Prostate gland (tissue), 2 donors: ENCODE measurements at regions not wholly inside any gene's neighbourhood (a gene's known extent, or its start where the extent isn't known, plus 50 kb on each side); places are given as distances from the start of the nearest gene placed in this dataset.

Experiments used
- DNase-seq: peaks from one replicate; pipeline ENCODE4 v3.0.0-alpha.2; 2019; ENCODE audit warnings: low spot score
- H3K27ac ChIP-seq, 2 donors: fragments of 200-600 bp; sonication (generic); 2 replicates each; pipeline ENCODE4 v1.5.1; 2017 to 2019
- H3K27me3 ChIP-seq: fragments of 200-600 bp; sonication (generic); replicated peaks from 2 replicates; pipeline ENCODE4 v1.5.1; 2019; ENCODE audit not compliant: insufficient read depth
- H3K36me3 ChIP-seq, 2 donors: fragments of 200-600 bp; sonication (generic); 1 replicate in 1 of 2; 2 replicates in 1 of 2; pipeline versions ENCODE4 v1.5.1 to v1.8.1; 2017 to 2019
- H3K4me1 ChIP-seq: fragments of 200-600 bp; sonication (generic); replicated peaks from 2 replicates; pipeline ENCODE4 v1.5.1; 2019
- H3K4me3 ChIP-seq, 2 donors: fragments of 200-600 bp; sonication (generic); 2 replicates each; pipeline ENCODE4 v1.5.1; 2017 to 2019
- H3K9me3 ChIP-seq: fragments of 200-600 bp; sonication (generic); 2 replicates; pipeline ENCODE4 v1.5.1; 2017
- CTCF ChIP-seq, 4 experiments: fragments of 200-600 bp in 2 of 4; fragments of 450-650 bp in 2 of 4; sonication (generic) in 2 of 4; IDR thresholded peaks; 1 replicate in 3 of 4; 2 replicates in 1 of 4; pipeline ENCODE4 v1.5.1; 2016 to 2019; ENCODE audit warnings: antibody characterized with exemption in 4 of 4, mild to moderate bottlenecking in 2 of 4, moderate library complexity in 2 of 4
- POLR2A ChIP-seq: fragments of 450-650 bp; IDR thresholded peaks from one replicate; pipeline ENCODE4 v1.6.1; 2016; ENCODE audit warnings: antibody characterized with exemption, mild to moderate bottlenecking
- POLR2AphosphoS5 ChIP-seq: sonication (generic); formaldehyde crosslinking; IDR thresholded peaks from one replicate; pipeline ENCODE4 v1.6.1; 2017; ENCODE audit warnings: antibody characterized with exemption
- whole genome bisulfite sequencing: methylation state at CpG from one replicate; pipeline ENCODE4 v1.1.5; 2018; 5-methylcytosine and 5-hydroxymethylcytosine counted together
- intact Hi-C: fragments of 100-400 bp; cut with DNase I; formaldehyde crosslinking; loops from one replicate; pipeline ENCODE4 v1.14.2; 2022

- H3K36me3 ChIP-seq = no peaks in the 10 kb centered on the region
- no peak for DNase-seq
- no peaks in the 10 kb centered on the region for H3K27me3 ChIP-seq
- no peak overlapping the region for H3K4me3 ChIP-seq
- WGBS = 39% methylated on average over 19 of the region's 19 CpGs
- H3K27ac ChIP-seq = no peak overlapping the region
- intact Hi-C loops = no loop called here
- no peaks in the 10 kb centered on the region for H3K4me1 ChIP-seq
- H3K9me3 ChIP-seq = no peaks in the 10 kb centered on the region
- TF ChIP-seq CTCF (IDR thresholded peaks at IDR 0.05) (peak in 3 of 4 experiments; percentile 36 to 44 (median 41)), POLR2AphosphoS5 (no peak)
These were observed 150.6 kb upstream of the ZC3H12A start for GRCh38 chr1:37323486-37324377.

- intact Hi-C loops = no loop called here
- Histone ChIP-seq H3K4me3 (no peak overlapping the region), H3K27ac (no peak overlapping the region), H3K36me3 (no peaks in the 10 kb centered on the region), H3K4me1 (no peaks in the 10 kb centered on the region), H3K27me3 (no peaks in the 10 kb centered on the region), H3K9me3 (no peaks in the 10 kb centered on the region)
- WGBS = 71% methylated on average over 2 of the region's 2 CpGs
- TF ChIP-seq POLR2A = no peak
- DNase-seq = no peak
These were observed 149.4 kb upstream of the ZC3H12A start for GRCh38 chr1:37325010-37325409.

- no peak overlapping the region for H3K27ac ChIP-seq
- TF ChIP-seq CTCF (IDR thresholded peaks at IDR 0.05) (no peak), POLR2A (no peak), POLR2AphosphoS5 (no peak)
- no peak overlapping the region for H3K4me3 ChIP-seq
- no peak for DNase-seq
- no peaks in the 10 kb centered on the region for H3K27me3 ChIP-seq
- no peaks in the 10 kb centered on the region for H3K9me3 ChIP-seq
- H3K36me3 ChIP-seq = no peaks in the 10 kb centered on the region
- WGBS = 52% methylated on average over 11 of the region's 11 CpGs
- intact Hi-C loops = no loop called here
- H3K4me1 ChIP-seq = no peaks in the 10 kb centered on the region
These were observed 148.6 kb upstream of the ZC3H12A start for GRCh38 chr1:37325509-37326437.

- no peak overlapping the region for H3K27ac ChIP-seq
- intact Hi-C loops = no loop called here
- no peaks in the 10 kb centered on the region for H3K9me3 ChIP-seq
- no peaks in the 10 kb centered on the region for H3K27me3 ChIP-seq
- WGBS = 88% methylated on average over 9 of the region's 9 CpGs
- no peak for TF ChIP-seq POLR2A
- no peak for TF ChIP-seq CTCF (IDR thresholded peaks at IDR 0.05)
- DNase-seq = no peak
- no peaks in the 10 kb centered on the region for H3K36me3 ChIP-seq
- H3K4me3 ChIP-seq = no peak overlapping the region
- no peaks in the 10 kb centered on the region for H3K4me1 ChIP-seq
These were observed 142.3 kb upstream of the ZC3H12A start for GRCh38 chr1:37332126-37332525.

- Histone ChIP-seq H3K9me3 (no peaks in the 10 kb centered on the region), H3K36me3 (no peaks in the 10 kb centered on the region), H3K4me1 (no peaks in the 10 kb centered on the region), H3K27ac (no peak overlapping the region), H3K27me3 (no peaks in the 10 kb centered on the region), H3K4me3 (no peak overlapping the region)
- no peak for DNase-seq
- intact Hi-C loops = no loop called here
- WGBS = 84% methylated on average over 2 of the region's 2 CpGs
- no peak for TF ChIP-seq POLR2A
- TF ChIP-seq CTCF (IDR thresholded peaks at IDR 0.05) = no peak
- no peak for TF ChIP-seq POLR2AphosphoS5
These were observed 135.7 kb upstream of the ZC3H12A start for GRCh38 chr1:37338658-37339057.
